CD4-positive, CD25-positive, alpha-beta regulatory T cell (primary cell): ENCODE measurements at regions not wholly inside any gene's neighbourhood (a gene's known extent, or its start where the extent isn't known, plus 50 kb on each side); places are given as distances from the start of the nearest gene placed in this dataset.

ENCODE experiments used
- ATAC-seq, 2 donors: fragments of 150-1000 bp; cut with Tn5 transposase; one replicate each; pipeline ENCODE4 v1.10.0; 2021; ENCODE audit warnings: low read depth in 2 of 2, moderate number of reproducible peaks in 2 of 2, moderate library complexity in 1 of 2
- DNase-seq, 3 donors: peaks; one replicate each; pipeline versions ENCODE4 v3.0.0 to v3.0.0-alpha.2; 2012 to 2022; ENCODE audit warnings: mixed read lengths in 1 of 3
- H3K27ac ChIP-seq: one replicate; pipeline ENCODE4 v1.7.0; 2013; ENCODE audit warnings: mild to moderate bottlenecking, low read length; ENCODE audit not compliant: insufficient read depth, poor library complexity, severe bottlenecking
- H3K27me3 ChIP-seq: one replicate; pipeline ENCODE4 v1.7.0; 2013; ENCODE audit warnings: low read length; ENCODE audit not compliant: control insufficient read depth, insufficient read depth
- H3K36me3 ChIP-seq: one replicate; pipeline ENCODE4 v1.7.0; 2013; ENCODE audit warnings: mild to moderate bottlenecking, low read length, moderate library complexity; ENCODE audit not compliant: control insufficient read depth, insufficient read depth
- H3K4me1 ChIP-seq: 2 replicates; pipeline ENCODE4 v1.7.0; 2013; ENCODE audit warnings: mild to moderate bottlenecking, low read length; ENCODE audit not compliant: insufficient read depth, control insufficient read depth, poor library complexity, severe bottlenecking
- H3K4me3 ChIP-seq: one replicate; pipeline ENCODE4 v1.7.0; 2013; ENCODE audit warnings: low read depth, mild to moderate bottlenecking, low read length, moderate library complexity
- H3K9me3 ChIP-seq, 2 experiments: 1 replicate in 1 of 2; 2 replicates in 1 of 2; pipeline ENCODE4 v1.7.0; 2013; ENCODE audit warnings: low read length in 2 of 2, mild to moderate bottlenecking in 1 of 2, moderate library complexity in 1 of 2; ENCODE audit not compliant: control insufficient read depth in 2 of 2
- H3K27ac Mint-ChIP-seq, 3 donors: one replicate each; pipeline ENCODE4 v1.8.0; 2020 to 2022; ENCODE audit warnings: mild to moderate bottlenecking in 3 of 3, mixed read lengths in 3 of 3, moderate library complexity in 2 of 3
- H3K27me3 Mint-ChIP-seq: one replicate; pipeline ENCODE4 v1.8.0; 2022; ENCODE audit warnings: mild to moderate bottlenecking, mixed read lengths
- H3K36me3 Mint-ChIP-seq: one replicate; pipeline ENCODE4 v1.8.0; 2020; ENCODE audit warnings: mixed read lengths
- H3K4me1 Mint-ChIP-seq, 4 donors: one replicate each; pipeline ENCODE4 v1.8.0; 2020 to 2022; ENCODE audit warnings: mixed read lengths in 4 of 4, mild to moderate bottlenecking in 1 of 4
- H3K4me3 Mint-ChIP-seq, 4 donors: one replicate each; pipeline ENCODE4 v1.8.0; 2020 to 2022; ENCODE audit warnings: mild to moderate bottlenecking in 4 of 4, mixed read lengths in 4 of 4, moderate library complexity in 3 of 4
- H3K9me3 Mint-ChIP-seq, 7 donors: one replicate each; pipeline ENCODE4 v1.8.0; 2020 to 2022; ENCODE audit warnings: mixed read lengths in 7 of 7, mild to moderate bottlenecking in 3 of 7, moderate library complexity in 2 of 7

- no peaks in the 10 kb centered on the region for H3K27me3 Mint-ChIP-seq
- no peaks in the 10 kb centered on the region for H3K36me3 Mint-ChIP-seq
Measured at GRCh38 chr5:117182104-117182503, 607.5 kb upstream of the SEMA6A start.

DNA sequence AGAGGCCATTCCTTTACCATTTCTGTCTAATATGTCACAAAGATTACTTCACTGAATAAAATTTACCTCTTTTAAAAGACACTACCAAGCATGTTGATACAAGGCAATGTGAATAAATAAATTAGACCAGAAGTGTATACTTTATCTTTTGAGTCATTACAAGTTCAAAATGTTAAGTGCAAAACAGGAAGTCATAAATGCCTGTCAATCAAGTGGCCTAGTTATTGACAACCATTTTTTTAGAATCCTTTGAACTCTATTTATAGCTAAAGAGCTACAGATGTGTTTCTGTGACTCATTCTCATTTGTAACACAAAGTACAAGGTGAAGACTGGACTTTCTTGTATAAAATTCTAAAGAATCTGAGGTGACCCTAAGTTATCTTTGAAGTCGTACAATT lies 602.7 kb upstream of the SEMA6A start:
- no peak overlapping the region for H3K27ac ChIP-seq
- no peak for DNase-seq
- no peaks in the 10 kb centered on the region for H3K36me3 Mint-ChIP-seq
- H3K36me3 ChIP-seq: no peaks in the 10 kb centered on the region
- no peaks in the 10 kb centered on the region for H3K27me3 ChIP-seq
- H3K9me3 ChIP-seq: no peaks in the 10 kb centered on the region
- no peak overlapping the region for H3K4me3 Mint-ChIP-seq
- H3K4me1 Mint-ChIP-seq: peaks cover 0 to 5% (median 0%) of the 10 kb centered on the region in 4 donors
- no peaks in the 10 kb centered on the region for H3K27me3 Mint-ChIP-seq
- ATAC-seq: no peak
- no peak overlapping the region for H3K4me3 ChIP-seq
- H3K9me3 Mint-ChIP-seq: peaks cover 0 to 12% (median 3%) of the 10 kb centered on the region in 7 donors
- H3K4me1 ChIP-seq: no peaks in the 10 kb centered on the region
- no peak overlapping the region for H3K27ac Mint-ChIP-seq

More at GRCh38 chr5:117182104-117182503, 607.5 kb upstream of the SEMA6A start:
- Mint-ChIP-seq H3K9me3 (peaks cover 1 to 12% (median 10%) of the 10 kb centered on the region in 7 donors), H3K4me3 (no peak overlapping the region), H3K27ac (no peak overlapping the region), H3K4me1 (peaks cover 0 to 5% (median 0%) of the 10 kb centered on the region in 4 donors)
- ATAC-seq (no peak), DNase-seq (no peak)
- no peak overlapping the region for H3K27ac ChIP-seq
- H3K4me3 ChIP-seq: no peak overlapping the region
- H3K36me3 ChIP-seq: no peaks in the 10 kb centered on the region
- no peaks in the 10 kb centered on the region for H3K4me1 ChIP-seq
- H3K27me3 ChIP-seq: no peaks in the 10 kb centered on the region
- no peaks in the 10 kb centered on the region for H3K9me3 ChIP-seq

- H3K27ac Mint-ChIP-seq: no peak overlapping the region
- no peak overlapping the region for H3K4me3 ChIP-seq
- no peak overlapping the region for H3K4me3 Mint-ChIP-seq
- H3K36me3 ChIP-seq: no peaks in the 10 kb centered on the region
- H3K27ac ChIP-seq: no peak overlapping the region
- no peaks in the 10 kb centered on the region for H3K27me3 Mint-ChIP-seq
- H3K4me1 Mint-ChIP-seq: no peaks in the 10 kb centered on the region
- no peak for DNase-seq
- ATAC-seq: no peak
- no peaks in the 10 kb centered on the region for H3K9me3 ChIP-seq
- no peaks in the 10 kb centered on the region for H3K4me1 ChIP-seq
- peaks cover 2 to 10% (median 7%) of the 10 kb centered on the region in 7 donors for H3K9me3 Mint-ChIP-seq
- H3K27me3 ChIP-seq: no peaks in the 10 kb centered on the region
- no peaks in the 10 kb centered on the region for H3K36me3 Mint-ChIP-seq
Measured at GRCh38 chr5:117165068-117165467, 590.4 kb upstream of the SEMA6A start.

DNA sequence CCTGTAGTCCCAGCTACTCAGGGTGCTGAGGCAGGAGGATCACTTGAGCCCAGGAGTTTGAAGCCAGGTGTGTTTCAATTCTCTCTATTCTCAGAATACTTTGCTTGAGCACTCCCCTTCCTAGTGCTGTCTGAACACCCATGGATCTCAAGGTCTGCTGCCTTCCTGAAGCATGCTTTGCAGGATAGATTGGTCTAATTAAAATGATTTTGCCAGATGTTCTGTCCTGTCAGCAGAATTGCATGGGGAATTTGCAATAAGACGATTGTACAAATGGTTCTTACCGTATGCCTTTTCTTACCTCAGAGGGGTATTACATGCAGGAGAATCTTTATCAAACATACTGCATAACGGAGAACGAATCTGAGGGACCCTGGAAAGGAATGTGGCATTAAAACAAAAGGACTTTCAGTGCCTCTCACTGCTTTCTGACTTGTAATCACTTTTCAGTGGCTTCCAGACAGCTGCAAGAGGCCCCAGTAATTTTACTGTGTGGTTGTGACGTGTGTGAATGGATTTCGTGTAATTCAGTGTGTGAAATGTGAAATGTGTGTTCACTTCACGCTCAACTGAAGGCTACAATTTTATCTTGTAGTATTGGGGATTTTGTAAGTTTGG lies 587.2 kb upstream of the SEMA6A start:
- DNase-seq (no peak), ATAC-seq (no peak)
- Mint-ChIP-seq H3K4me3 (no peak overlapping the region), H3K27ac (no peak overlapping the region), H3K9me3 (peaks cover 0 to 9% (median 5%) of the 10 kb centered on the region in 7 donors), H3K27me3 (no peaks in the 10 kb centered on the region), H3K4me1 (no peaks in the 10 kb centered on the region), H3K36me3 (no peaks in the 10 kb centered on the region)
- H3K27ac ChIP-seq: no peak overlapping the region
- no peaks in the 10 kb centered on the region for H3K4me1 ChIP-seq
- H3K9me3 ChIP-seq: no peaks in the 10 kb centered on the region
- H3K27me3 ChIP-seq: no peaks in the 10 kb centered on the region
- H3K36me3 ChIP-seq: no peaks in the 10 kb centered on the region
- H3K4me3 ChIP-seq: no peak overlapping the region

DNA sequence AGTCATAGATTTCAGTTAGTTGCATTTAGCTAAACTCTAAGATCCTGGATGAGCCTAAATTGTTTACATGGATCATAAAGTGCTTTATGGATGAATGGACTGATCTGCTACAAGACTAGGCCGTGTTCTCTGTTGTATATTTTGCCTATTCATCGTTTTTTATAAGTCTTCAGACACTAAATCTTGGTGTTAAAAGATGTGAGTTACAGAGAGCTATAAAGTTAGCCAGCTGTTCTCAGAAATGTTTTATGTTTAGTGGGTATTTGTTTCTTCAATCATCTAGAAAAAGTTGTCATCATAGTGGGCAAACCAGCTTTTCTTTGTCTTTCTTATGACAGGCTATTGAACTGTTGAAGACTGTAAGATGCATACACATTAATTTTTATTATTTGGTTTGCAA lies 585.8 kb upstream of the SEMA6A start:
- no peak overlapping the region for H3K27ac Mint-ChIP-seq
- no peaks in the 10 kb centered on the region for H3K27me3 Mint-ChIP-seq
- H3K27ac ChIP-seq: no peak overlapping the region
- H3K9me3 Mint-ChIP-seq: peaks cover 0 to 6% (median 5%) of the 10 kb centered on the region in 7 donors
- H3K27me3 ChIP-seq: no peaks in the 10 kb centered on the region
- H3K36me3 ChIP-seq: no peaks in the 10 kb centered on the region
- DNase-seq (no peak), ATAC-seq (no peak)
- no peak overlapping the region for H3K4me3 ChIP-seq
- H3K4me1 Mint-ChIP-seq: no peaks in the 10 kb centered on the region
- no peaks in the 10 kb centered on the region for H3K9me3 ChIP-seq
- no peaks in the 10 kb centered on the region for H3K36me3 Mint-ChIP-seq
- H3K4me1 ChIP-seq: no peaks in the 10 kb centered on the region
- H3K4me3 Mint-ChIP-seq: no peak overlapping the region

DNA sequence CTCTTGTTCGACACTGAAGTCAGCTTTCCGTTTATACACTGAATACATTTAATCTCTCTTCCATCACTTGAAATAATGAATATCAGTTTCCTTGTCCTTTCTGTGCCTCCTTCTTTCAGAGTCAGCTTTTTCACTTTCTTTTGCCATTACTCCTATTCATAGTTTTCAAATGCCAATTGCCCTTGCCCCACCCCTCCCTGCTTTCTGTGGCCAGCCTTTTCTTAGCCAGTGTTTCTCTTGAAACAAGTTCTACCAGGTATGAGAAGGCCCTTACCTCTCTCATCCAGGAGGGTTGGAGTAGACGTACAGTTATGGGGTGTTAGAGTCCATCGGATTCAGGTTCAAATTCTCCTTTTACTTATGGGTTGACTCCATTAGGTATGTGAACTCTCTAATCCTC lies 574.7 kb upstream of the SEMA6A start:
- no peak overlapping the region for H3K4me3 ChIP-seq
- no peaks in the 10 kb centered on the region for H3K4me1 ChIP-seq
- no peaks in the 10 kb centered on the region for H3K36me3 ChIP-seq
- H3K9me3 Mint-ChIP-seq: peaks cover 0 to 9% (median 0%) of the 10 kb centered on the region in 7 donors
- no peaks in the 10 kb centered on the region for H3K27me3 ChIP-seq
- H3K27me3 Mint-ChIP-seq: no peaks in the 10 kb centered on the region
- H3K4me1 Mint-ChIP-seq: no peaks in the 10 kb centered on the region
- no peaks in the 10 kb centered on the region for H3K36me3 Mint-ChIP-seq
- no peak overlapping the region for H3K27ac ChIP-seq
- H3K27ac Mint-ChIP-seq: no peak overlapping the region
- DNase-seq (no peak), ATAC-seq (no peak)
- H3K4me3 Mint-ChIP-seq: no peak overlapping the region
- H3K9me3 ChIP-seq: no peaks in the 10 kb centered on the region

DNA sequence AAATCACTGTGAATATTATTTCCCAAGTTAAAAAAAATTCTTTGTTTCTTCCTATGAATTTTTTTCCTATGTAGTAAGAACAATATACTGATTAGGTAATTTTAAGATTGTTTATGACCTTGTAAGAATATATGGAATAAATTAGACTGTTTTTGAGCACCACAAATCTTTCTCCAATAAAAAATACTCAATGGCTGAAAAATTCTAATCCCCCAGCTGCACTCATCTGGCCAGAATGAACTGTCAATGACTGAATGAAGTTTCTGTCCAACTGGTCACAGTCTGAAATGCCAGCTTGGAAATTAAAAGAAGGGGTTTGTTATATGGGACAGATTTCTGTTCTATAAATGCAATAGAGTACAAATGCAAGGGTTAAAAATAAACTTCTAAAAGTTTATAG lies 569.5 kb upstream of the SEMA6A start:
- H3K4me3 Mint-ChIP-seq: no peak overlapping the region
- ATAC-seq: no peak
- peaks cover 0 to 9% (median 0%) of the 10 kb centered on the region in 7 donors for H3K9me3 Mint-ChIP-seq
- H3K27me3 Mint-ChIP-seq: no peaks in the 10 kb centered on the region
- Histone ChIP-seq H3K4me3 (no peak overlapping the region), H3K9me3 (no peaks in the 10 kb centered on the region), H3K4me1 (no peaks in the 10 kb centered on the region), H3K27me3 (no peaks in the 10 kb centered on the region), H3K36me3 (no peaks in the 10 kb centered on the region), H3K27ac (no peak overlapping the region)
- H3K36me3 Mint-ChIP-seq: no peaks in the 10 kb centered on the region
- no peaks in the 10 kb centered on the region for H3K4me1 Mint-ChIP-seq
- no peak for DNase-seq
- no peak overlapping the region for H3K27ac Mint-ChIP-seq

- peaks cover 0 to 9% (median 0%) of the 10 kb centered on the region in 7 donors for H3K9me3 Mint-ChIP-seq
- H3K4me3 Mint-ChIP-seq: no peak overlapping the region
Measured at GRCh38 chr5:117143406-117143805, 568.8 kb upstream of the SEMA6A start.

More at GRCh38 chr5:117143406-117143805, 568.8 kb upstream of the SEMA6A start:
- no peaks in the 10 kb centered on the region for H3K27me3 ChIP-seq
- ATAC-seq: no peak
- no peak overlapping the region for H3K27ac ChIP-seq
- Mint-ChIP-seq H3K27me3 (no peaks in the 10 kb centered on the region), H3K4me1 (no peaks in the 10 kb centered on the region), H3K36me3 (no peaks in the 10 kb centered on the region), H3K27ac (no peak overlapping the region)
- no peaks in the 10 kb centered on the region for H3K9me3 ChIP-seq
- DNase-seq: no peak
- H3K36me3 ChIP-seq: no peaks in the 10 kb centered on the region
- no peak overlapping the region for H3K4me3 ChIP-seq
- H3K4me1 ChIP-seq: no peaks in the 10 kb centered on the region
